A549 (cell line): ENCODE measurements at regions not wholly inside any gene's neighbourhood (a gene's known extent, or its start where the extent isn't known, plus 50 kb on each side); places are given as distances from the start of the nearest gene placed in this dataset.

Source experiments
- ATAC-seq, 2 experiments: fragments of 200-7000 bp in 1 of 2; fragments of >200 bp in 1 of 2; cut with Nextera tagmentation in 1 of 2; cut with Tn5 transposase in 1 of 2; 3 replicates each; pipeline versions ENCODE4 v1.8.0 to v1.9.1; 2018 to 2020; ENCODE audit warnings: mild to moderate bottlenecking in 1 of 2, moderate library complexity in 1 of 2
- CTCF ChIA-PET: fragments of 300-600 bp; sonication (Branson Sonifier 250); formaldehyde crosslinking; extraction: SDS; loops from one replicate; lab custom pipeline; 2021; ENCODE audit warnings: antibody characterized with exemption, inconsistent platforms; lab: Yijun Ruan, JAX
- POLR2A ChIA-PET: fragments of 350-600 bp; formaldehyde crosslinking; extraction: SDS; loops from one replicate; lab custom pipeline; 2021; ENCODE audit warnings: antibody characterized with exemption, inconsistent platforms; lab: Yijun Ruan, JAX
- DNase-seq, 2 experiments: peaks; one replicate each; pipeline versions ENCODE4 v3.0.0 to v3.0.0-alpha.2; 2011 to 2016; ENCODE audit warnings: low read depth in 1 of 2, low spot score in 1 of 2
- FAIRE-seq: peaks from 2 replicates; lab custom pipeline; 2011; peaks lifted over from hg19 to GRCh38; lab: Jason Lieb, UNC
- H3K27ac ChIP-seq, 2 experiments: fragments of >200 bp; sonication (Bioruptor Twin); formaldehyde crosslinking; 3 replicates each; pipeline ENCODE4 v1.5.1; 2016 to 2017
- H3K4me1 ChIP-seq: fragments of >200 bp; sonication (Bioruptor Twin); formaldehyde crosslinking; 3 replicates; pipeline ENCODE4 v1.6.1; 2016
- H3K4me2 ChIP-seq: fragments of >200 bp; sonication (Bioruptor Twin); formaldehyde crosslinking; 3 replicates; pipeline ENCODE4 v1.6.1; 2016
- H3K4me3 ChIP-seq: fragments of >200 bp; sonication (Bioruptor Twin); formaldehyde crosslinking; 3 replicates; pipeline ENCODE4 v1.5.1; 2016
- H3K9me3 ChIP-seq: fragments of >200 bp; sonication (Bioruptor Twin); formaldehyde crosslinking; 3 replicates; pipeline ENCODE4 v1.6.1; 2016
- BHLHE40 ChIP-seq: IDR thresholded peaks from 2 replicates; pipeline ENCODE4 v1.6.1; 2012; ENCODE audit warnings: low read depth, low read length, inconsistent platforms
- CHD2 ChIP-seq: fragments of 150-350 bp; IDR thresholded peaks from 2 replicates; pipeline ENCODE4 v1.6.1; 2014; ENCODE audit warnings: low read length; ENCODE audit not compliant: partially characterized antibody
- CHD4 ChIP-seq: fragments of 200-600 bp; sonication (generic); IDR thresholded peaks from 2 replicates; pipeline ENCODE4 v1.6.1; 2016; ENCODE audit warnings: antibody characterized with exemption, mild to moderate bottlenecking, borderline replicate concordance
- EHMT2 ChIP-seq: fragments of 200-600 bp; sonication (generic); IDR thresholded peaks from 2 replicates; pipeline ENCODE4 v1.6.1; 2016; ENCODE audit warnings: antibody characterized with exemption, low read depth, mild to moderate bottlenecking, moderate library complexity
- FOSL2 ChIP-seq, 2 experiments: fragments of 450-650 bp in 1 of 2; fragments of >200 bp in 1 of 2; sonication (Bioruptor Twin) in 1 of 2; formaldehyde crosslinking; IDR thresholded peaks; 2 replicates each; pipeline versions ENCODE4 v1.5.0 to v1.6.1; 2016 to 2020; ENCODE audit warnings: mild to moderate bottlenecking in 1 of 2, moderate library complexity in 1 of 2
- GATA3 ChIP-seq: IDR thresholded peaks from 2 replicates; pipeline ENCODE4 v1.6.1; 2012; ENCODE audit warnings: borderline replicate concordance
- HDAC2 ChIP-seq: fragments of 200-600 bp; sonication (generic); IDR thresholded peaks from 2 replicates; pipeline ENCODE4 v1.6.1; 2016
- HEYL ChIP-seq: fragments of 250-450 bp; sonication (Bioruptor Pico); IDR thresholded peaks from 2 replicates; pipeline ENCODE4 v1.8.0; 2021; ENCODE audit warnings: mild to moderate bottlenecking, moderate library complexity
- HOXA7 ChIP-seq: fragments of 250-450 bp; sonication (Bioruptor Pico); IDR thresholded peaks from 2 replicates; pipeline ENCODE4 v1.5.0; 2020; ENCODE audit warnings: mild to moderate bottlenecking, moderate library complexity
- HOXB13 ChIP-seq: fragments of 250-450 bp; sonication (Bioruptor Pico); IDR thresholded peaks from 2 replicates; pipeline ENCODE4 v1.5.0; 2020; ENCODE audit warnings: low read depth, mild to moderate bottlenecking, moderate library complexity
- HOXB5 ChIP-seq: fragments of 250-450 bp; sonication (Bioruptor Pico); IDR thresholded peaks from 2 replicates; pipeline ENCODE4 v1.5.0; 2020; ENCODE audit warnings: mild to moderate bottlenecking, moderate library complexity
- JUNB ChIP-seq: fragments of >200 bp; sonication (Bioruptor Twin); formaldehyde crosslinking; IDR thresholded peaks from 2 replicates; pipeline ENCODE4 v1.6.1; 2016
- KDM1A ChIP-seq: fragments of 200-600 bp; sonication (generic); IDR thresholded peaks from 2 replicates; pipeline ENCODE4 v1.6.1; 2016; ENCODE audit warnings: low read depth, mild to moderate bottlenecking
- KDM5A ChIP-seq: fragments of 200-600 bp; sonication (generic); IDR thresholded peaks from 2 replicates; pipeline ENCODE4 v1.6.1; 2016; ENCODE audit warnings: antibody characterized with exemption, mild to moderate bottlenecking
- MYC ChIP-seq: IDR thresholded peaks from 2 replicates; pipeline ENCODE4 v1.6.1; 2012; ENCODE audit warnings: mild to moderate bottlenecking, inconsistent platforms, low read length, improper control_type of control experiment, borderline replicate concordance
- NFE2L2 ChIP-seq: fragments of 150-350 bp; conservative IDR thresholded peaks from 2 replicates; pipeline ENCODE4 v1.6.1; 2014; ENCODE audit warnings: low read length
- NPAS2 ChIP-seq: fragments of 250-450 bp; sonication (Bioruptor Pico); IDR thresholded peaks from 2 replicates; pipeline ENCODE4 v1.8.0; 2022; ENCODE audit warnings: mild to moderate bottlenecking, moderate library complexity, borderline replicate concordance
- NR3C1 ChIP-seq: fragments of >200 bp; sonication (Bioruptor Twin); formaldehyde crosslinking; IDR thresholded peaks from 3 replicates; pipeline ENCODE4 v1.6.1; 2017
- RAD21 ChIP-seq, 2 experiments: fragments of >200 bp in 1 of 2; sonication (Bioruptor Twin) in 1 of 2; formaldehyde crosslinking in 1 of 2; IDR thresholded peaks in 1 of 2; conservative IDR thresholded peaks in 1 of 2; 2 replicates in 1 of 2; 3 replicates in 1 of 2; pipeline ENCODE4 v1.6.1; 2012 to 2018; ENCODE audit warnings: inconsistent platforms in 1 of 2
- WGBS: methylation state at CpG from one replicate; pipeline ENCODE4 v1.1.6; 2017; ENCODE audit errors: missing lambda C conversion rate; 5-methylcytosine and 5-hydroxymethylcytosine counted together
- TF ChIP-seq, protein P1 (sequence below): fragments of >200 bp; sonication (Bioruptor Twin); formaldehyde crosslinking; IDR thresholded peaks from 3 replicates; pipeline ENCODE4 v1.5.1; 2016
- TF ChIP-seq, protein P2 (sequence below): fragments of >200 bp; sonication (Bioruptor Twin); formaldehyde crosslinking; IDR thresholded peaks from 3 replicates; pipeline ENCODE4 v1.6.1; 2016

DNA sequence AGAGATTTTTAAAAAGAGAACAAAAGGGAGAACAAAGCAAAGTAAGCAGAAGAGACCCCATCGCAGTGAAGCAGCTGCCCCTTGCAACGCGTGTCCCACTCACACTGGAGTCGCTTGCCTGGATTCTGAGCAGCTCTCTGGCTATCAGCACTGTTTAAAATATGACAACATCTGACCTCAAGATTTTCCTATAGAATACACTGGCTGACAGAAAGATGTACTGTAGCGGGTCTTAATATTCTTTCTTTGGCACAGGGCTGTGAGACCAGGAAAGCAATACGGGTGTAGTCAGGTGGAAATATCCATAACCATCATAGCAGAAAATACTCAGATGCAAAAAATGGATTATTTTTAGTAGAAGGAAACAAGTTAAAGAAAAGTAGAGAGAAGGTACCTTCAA, 125.7 kb upstream of the TNS3 start (continued):
- TF ChIP-seq, protein P1, sequence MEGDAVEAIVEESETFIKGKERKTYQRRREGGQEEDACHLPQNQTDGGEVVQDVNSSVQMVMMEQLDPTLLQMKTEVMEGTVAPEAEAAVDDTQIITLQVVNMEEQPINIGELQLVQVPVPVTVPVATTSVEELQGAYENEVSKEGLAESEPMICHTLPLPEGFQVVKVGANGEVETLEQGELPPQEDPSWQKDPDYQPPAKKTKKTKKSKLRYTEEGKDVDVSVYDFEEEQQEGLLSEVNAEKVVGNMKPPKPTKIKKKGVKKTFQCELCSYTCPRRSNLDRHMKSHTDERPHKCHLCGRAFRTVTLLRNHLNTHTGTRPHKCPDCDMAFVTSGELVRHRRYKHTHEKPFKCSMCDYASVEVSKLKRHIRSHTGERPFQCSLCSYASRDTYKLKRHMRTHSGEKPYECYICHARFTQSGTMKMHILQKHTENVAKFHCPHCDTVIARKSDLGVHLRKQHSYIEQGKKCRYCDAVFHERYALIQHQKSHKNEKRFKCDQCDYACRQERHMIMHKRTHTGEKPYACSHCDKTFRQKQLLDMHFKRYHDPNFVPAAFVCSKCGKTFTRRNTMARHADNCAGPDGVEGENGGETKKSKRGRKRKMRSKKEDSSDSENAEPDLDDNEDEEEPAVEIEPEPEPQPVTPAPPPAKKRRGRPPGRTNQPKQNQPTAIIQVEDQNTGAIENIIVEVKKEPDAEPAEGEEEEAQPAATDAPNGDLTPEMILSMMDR = no peak
- TF ChIP-seq FOSL2 (IDR thresholded peaks at IDR 0.05) (no peak), FOSL2 (CRISPR knock-in tag; IDR thresholded peaks at IDR 0.05) (no peak), CHD4 (no peak), NPAS2 (CRISPR knock-in tag) (no peak), NR3C1 (no peak), JUNB (no peak), EHMT2 (no peak), CHD2 (no peak)

DNA sequence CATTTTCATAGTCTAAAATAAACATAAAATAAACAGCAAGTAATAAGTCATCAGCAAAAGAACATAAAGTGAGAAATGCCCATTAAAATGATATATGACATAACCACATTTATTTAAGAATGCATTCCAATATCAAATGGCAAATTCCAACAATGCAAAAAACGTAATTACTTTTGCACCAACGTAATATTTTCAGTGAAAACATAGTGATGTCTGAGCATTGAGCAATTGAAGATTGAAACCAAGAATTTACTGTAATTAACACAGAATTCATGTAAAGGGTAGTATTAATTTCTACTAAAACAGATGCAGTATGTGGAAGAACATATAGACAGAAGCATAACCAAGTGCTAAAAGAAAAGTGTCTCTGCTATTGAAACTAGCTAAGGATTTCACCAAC, 123.0 kb upstream of the TNS3 start:
- DNase-seq (no peak), FAIRE-seq (no peak), ATAC-seq (no peak)
- WGBS = 86% methylated on average over 2 of the region's 2 CpGs
- TF ChIP-seq HOXB13 (CRISPR knock-in tag) = no peak
- TF ChIP-seq NFE2L2 = no peak
- no peak for TF ChIP-seq MYC
- no peak for TF ChIP-seq KDM5A
- TF ChIP-seq, protein P2, sequence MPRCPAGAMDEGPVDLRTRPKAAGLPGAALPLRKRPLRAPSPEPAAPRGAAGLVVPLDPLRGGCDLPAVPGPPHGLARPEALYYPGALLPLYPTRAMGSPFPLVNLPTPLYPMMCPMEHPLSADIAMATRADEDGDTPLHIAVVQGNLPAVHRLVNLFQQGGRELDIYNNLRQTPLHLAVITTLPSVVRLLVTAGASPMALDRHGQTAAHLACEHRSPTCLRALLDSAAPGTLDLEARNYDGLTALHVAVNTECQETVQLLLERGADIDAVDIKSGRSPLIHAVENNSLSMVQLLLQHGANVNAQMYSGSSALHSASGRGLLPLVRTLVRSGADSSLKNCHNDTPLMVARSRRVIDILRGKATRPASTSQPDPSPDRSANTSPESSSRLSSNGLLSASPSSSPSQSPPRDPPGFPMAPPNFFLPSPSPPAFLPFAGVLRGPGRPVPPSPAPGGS = no peak
- no peak for TF ChIP-seq RAD21 (conservative IDR thresholded peaks at IDR 0.05 in 1 of 2, IDR thresholded peaks at IDR 0.05 in 1 of 2)
- no peak for TF ChIP-seq EHMT2
- CTCF ChIA-PET = interaction anchor here (0.9 to 1.4 kb wide), 2 partner anchors 11 to 20 kb away, joined by 3 to 5 read pairs; no protein-coding TSS in a partner anchor
- Histone ChIP-seq H3K4me2 (no peak overlapping the region), H3K4me3 (no peak overlapping the region), H3K9me3 (no peaks in the 10 kb centered on the region), H3K27ac (no peak overlapping the region), H3K4me1 (no peaks in the 10 kb centered on the region)
- POLR2A ChIA-PET = no interaction called here

DNA sequence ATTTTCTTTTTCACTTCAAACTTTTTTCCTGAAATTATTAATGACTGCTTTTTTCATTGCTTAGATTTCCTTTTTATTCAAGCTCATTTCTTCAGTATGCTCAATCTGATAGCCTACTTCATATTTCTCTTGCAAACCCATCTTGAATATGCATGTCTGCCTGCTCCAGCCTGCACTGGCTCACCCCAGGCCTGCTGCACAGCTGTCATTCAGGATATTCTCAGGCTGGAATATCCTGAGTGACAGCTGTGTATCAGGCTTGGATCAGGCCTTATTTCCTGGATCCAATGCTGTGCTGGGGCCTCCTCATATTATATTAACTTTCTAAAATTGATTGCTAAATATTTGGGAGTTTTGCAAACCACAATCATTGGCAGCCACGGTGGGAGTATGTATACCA, 120.2 kb upstream of the TNS3 start:
- H3K27ac ChIP-seq = no peak overlapping the region
- no peak for ATAC-seq
- DNase-seq = no peak
- no peak for TF ChIP-seq HDAC2
- no peak for TF ChIP-seq BHLHE40
- TF ChIP-seq KDM5A = no peak
- no peak for TF ChIP-seq GATA3
- ChIA-PET CTCF (interaction anchor here (0.7 to 1.0 kb wide), 2 partner anchors 11 kb away, joined by 3 to 6 read pairs; no protein-coding TSS in a partner anchor), POLR2A (no interaction called here)
- 88% methylated on average over 1 of the region's 1 CpG for WGBS
- H3K4me2 ChIP-seq = no peak overlapping the region
- FAIRE-seq = no peak
- no peak overlapping the region for H3K4me3 ChIP-seq
- no peaks in the 10 kb centered on the region for H3K4me1 ChIP-seq
- no peaks in the 10 kb centered on the region for H3K9me3 ChIP-seq

DNA sequence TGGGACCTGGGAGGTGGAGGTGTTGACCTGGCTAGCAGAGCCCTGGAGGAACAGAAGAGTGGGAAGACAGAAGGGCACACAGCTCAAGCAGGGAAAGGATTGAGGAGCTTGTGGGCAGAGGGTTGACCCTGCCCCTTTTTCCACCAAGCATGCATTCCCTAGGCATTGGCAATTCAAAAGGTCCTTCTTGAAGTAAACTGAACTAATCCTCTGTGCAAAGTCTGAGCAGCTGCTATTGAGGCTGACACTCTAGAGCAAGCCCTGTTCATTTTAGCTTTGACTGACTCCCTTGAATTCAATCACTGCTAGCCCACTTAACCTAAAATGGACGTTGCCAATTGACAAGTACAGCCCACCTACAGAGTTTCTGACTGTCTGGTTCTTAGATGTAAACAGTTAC, 116.5 kb upstream of the TNS3 start:
- peak in 1 of 2 experiments; percentile 46; a peak in 2 of 6 replicates for ATAC-seq
- Histone ChIP-seq H3K4me3 (no peak overlapping the region), H3K9me3 (0 out of 3 replicates have a peak, but pooled peaks cover 4% of the 10 kb centered on the region), H3K4me2 (no peak overlapping the region), H3K27ac (peak overlapping the region in 1 of 2 experiments; percentile 24; a peak in 2 of 6 replicates), H3K4me1 (peaks cover under 1% of the 10 kb centered on the region; the same call in 1 of the 3 replicates)
- ChIA-PET POLR2A (no interaction called here), CTCF (interaction anchor here (1.4 kb wide), 1 partner anchor 9 kb away, joined by 4 read pairs; no protein-coding TSS in a partner anchor)
- 39% methylated on average over 1 of the region's 1 CpG for WGBS
- TF ChIP-seq KDM1A (no peak), HEYL (CRISPR knock-in tag) (no peak), HOXB5 (CRISPR knock-in tag) (no peak), HOXA7 (CRISPR knock-in tag) (no peak)
- TF ChIP-seq, protein P1 = no peak
- DNase-seq = no peak
- no peak for FAIRE-seq
